GM18870 (cell line): ENCODE measurements at regions not wholly inside any gene's neighbourhood (a gene's known extent, or its start where the extent isn't known, plus 50 kb on each side); places are given as distances from the start of the nearest gene placed in this dataset.
A peak's percentile ranks its signal among the peaks of the same experiment; 100 is the strongest.
"Not testable (repeated sequence)": the region's sequence is repeated elsewhere in the genome, so short reads cannot be mapped to it uniquely, and the experiment has no call there.

Experiments used
- ATAC-seq: cut with Tn5 transposase; IDR thresholded peaks from one replicate; pipeline ENCODE4 v1.9.1; 2021; ENCODE audit warnings: moderate library complexity; ENCODE audit not compliant: unreplicated experiment

DNA sequence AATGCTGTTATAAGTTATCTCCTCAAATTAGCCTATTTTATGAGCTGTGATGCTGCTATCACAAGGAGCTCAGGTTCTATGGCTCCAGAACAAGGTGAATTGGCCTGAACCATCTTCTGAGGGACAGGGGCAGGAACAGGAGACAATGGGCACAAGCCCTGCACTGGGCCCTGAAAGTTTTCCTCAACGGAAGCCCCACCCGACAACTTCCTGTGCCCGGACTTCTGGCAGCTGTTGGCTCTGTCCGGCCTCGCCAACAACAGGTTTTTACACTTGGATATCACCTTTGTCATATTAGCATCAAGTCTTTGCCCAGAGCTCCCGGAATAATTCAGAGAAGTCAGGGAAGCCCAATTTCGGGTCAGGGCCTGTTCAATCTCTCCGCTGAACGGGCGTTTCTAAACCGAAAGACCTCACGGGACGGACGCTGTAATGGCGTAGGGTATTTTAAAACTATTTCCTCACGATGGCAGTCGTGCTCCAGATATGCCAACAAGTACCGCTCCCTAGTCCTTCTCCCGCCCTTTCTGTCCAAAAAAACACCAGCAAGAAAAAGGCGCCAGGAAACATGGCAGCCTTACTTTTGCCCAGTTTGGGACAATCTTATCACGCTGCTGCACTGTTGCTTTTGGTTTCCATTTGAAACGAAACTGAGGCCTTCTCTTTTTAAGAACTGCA is 201.0 kb upstream of the STK26 start:
- peak; percentile 88 for ATAC-seq

DNA sequence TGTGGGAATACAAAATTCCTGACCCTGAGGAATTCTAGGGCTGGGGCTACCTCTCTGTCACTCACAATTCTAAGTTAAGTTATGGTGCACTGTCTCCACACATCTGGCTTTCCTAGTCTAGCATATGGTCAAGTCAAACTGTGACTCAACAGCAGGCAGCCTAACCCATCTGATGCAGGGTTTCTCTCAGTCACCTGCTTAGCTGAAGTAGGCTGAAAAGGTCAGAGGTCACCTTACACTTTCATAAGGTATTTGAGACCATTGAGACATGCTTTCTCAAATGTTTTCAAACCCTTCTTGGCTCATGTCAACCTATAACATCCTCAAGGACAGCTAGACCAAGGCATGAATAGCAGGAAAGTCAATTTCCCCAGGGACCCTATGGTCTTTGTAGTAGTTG is 196.5 kb upstream of the STK26 start:
- ATAC-seq = no peak

DNA sequence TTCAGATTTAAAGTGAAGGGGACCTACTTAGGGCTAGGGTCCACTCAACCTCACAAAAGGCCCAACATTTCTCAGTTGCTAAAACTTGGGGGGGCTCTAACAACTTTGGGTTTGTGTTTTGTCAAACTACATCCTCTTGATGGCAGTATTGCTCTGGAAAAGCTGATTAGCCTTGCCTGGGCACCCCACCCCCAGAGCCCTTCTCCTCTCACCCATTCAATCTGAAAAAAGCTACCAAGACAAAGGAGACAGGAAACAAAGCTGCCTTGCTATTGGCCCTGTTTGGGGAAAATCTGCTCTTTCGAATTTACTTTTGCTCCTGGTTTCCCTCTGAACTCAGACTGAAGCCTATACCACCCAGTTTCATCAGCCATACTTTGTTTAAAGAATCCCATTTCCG is 195.2 kb upstream of the STK26 start:
- ATAC-seq = peak; percentile 57

DNA sequence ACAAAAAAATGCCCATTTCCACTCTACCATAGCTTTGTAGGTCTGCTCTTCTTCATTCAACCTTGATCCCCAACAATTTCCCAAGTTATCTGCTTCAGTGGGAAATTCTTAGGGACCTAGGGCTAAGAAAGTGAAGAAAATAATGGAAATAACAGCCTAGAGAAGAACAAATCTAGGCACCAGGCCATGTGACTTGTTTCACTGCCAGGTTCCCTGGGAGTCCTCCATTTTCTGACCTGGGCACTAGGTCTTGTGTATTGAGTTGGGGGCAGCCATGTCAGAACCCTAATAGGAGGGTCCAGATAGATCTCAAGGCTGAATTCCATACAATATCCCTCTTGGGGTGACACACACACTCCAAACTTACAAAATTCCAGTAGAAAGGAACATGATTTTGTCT is 194.6 kb upstream of the STK26 start:
- no peak for ATAC-seq

DNA sequence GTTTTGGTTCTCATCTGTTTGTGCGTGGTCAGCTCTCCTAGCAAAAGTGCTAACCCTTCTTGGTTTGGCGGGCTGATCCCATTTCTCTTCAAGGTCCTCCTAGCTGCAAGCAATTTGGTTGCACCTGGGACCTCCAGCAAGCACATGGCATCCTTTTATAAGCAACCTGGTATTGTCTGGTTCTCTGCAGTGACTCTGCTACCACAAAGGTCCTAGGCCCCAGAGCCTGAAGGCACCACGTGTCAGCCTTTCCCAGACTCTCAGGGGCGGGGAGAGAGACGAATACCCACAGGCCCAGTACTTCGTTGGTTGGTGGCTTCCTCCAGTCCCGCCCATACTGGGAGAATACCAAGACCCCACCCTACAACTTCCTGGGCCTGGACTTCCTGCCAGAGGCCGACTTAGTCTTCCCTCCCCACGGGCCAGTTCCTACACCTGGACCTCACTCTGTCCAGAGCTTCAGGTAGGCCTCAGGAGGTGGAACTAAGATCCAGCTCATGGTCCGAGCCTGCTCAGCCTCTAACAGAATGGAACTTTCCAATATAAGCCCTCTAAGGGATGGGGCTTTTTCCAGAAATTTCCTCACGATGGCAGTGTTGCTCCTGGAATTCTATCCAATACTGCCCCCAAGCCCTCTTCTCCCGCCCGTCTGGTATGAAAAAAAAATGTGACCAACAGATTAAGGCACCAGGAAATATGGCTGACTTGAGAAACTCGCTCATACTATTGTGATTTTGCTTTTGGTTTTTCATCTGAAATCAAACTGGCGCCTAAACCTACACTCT is 192.5 kb upstream of the STK26 start:
- peak; percentile 59 for ATAC-seq

DNA sequence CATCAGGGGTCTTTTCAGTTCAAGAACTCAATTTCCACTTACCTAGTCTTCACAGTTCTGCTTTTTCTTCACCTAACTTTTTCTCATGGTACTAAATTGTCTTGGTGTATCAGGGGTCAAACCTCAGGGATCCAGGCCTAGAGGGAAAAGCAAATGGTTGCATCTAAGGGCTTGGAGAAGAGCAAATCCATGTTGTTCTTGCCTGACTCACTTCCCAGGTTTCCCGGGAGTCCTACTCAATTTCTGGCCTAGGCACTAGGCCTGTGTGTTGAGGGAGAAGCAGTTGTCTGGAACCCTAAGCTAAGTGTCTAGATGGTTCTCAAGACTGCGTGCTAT is 191.9 kb upstream of the STK26 start:
- no peak for ATAC-seq

DNA sequence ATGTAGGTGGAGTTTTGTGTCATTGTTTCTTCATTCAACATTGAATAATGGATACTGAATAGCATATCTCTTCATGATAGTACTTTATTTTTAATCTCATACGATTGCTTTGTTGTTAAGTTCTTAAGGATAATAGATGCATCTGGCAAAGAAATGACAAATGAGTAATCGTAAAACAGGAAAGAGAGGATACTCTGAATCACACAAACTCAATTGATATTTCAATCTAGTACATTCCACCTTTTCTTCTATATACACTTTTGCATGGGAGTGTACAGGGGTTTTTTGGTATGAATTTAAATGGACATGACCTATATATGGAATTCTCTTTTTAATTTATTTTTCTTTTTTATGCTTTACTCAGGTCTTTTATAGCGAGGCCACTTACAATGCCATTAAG is 186.9 kb upstream of the STK26 start:
- no peak for ATAC-seq

DNA sequence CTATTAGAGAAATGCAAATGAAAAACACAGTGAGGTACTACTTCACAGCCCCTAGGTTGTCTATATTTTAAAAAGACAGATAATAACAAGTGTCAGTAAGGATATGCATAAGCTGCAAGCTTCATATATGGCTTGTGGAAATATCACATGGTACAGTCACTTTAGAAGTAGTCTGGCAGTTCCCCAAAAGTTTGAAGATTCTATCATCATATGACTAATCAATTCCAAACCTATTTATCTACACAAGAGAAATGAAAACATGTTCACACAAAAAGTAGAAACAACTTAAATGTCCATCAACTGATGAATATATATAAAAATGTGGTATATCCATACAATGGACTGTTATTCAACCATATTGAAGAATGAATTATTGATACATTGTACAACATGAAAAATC is 185.8 kb upstream of the STK26 start:
- ATAC-seq = no peak

DNA sequence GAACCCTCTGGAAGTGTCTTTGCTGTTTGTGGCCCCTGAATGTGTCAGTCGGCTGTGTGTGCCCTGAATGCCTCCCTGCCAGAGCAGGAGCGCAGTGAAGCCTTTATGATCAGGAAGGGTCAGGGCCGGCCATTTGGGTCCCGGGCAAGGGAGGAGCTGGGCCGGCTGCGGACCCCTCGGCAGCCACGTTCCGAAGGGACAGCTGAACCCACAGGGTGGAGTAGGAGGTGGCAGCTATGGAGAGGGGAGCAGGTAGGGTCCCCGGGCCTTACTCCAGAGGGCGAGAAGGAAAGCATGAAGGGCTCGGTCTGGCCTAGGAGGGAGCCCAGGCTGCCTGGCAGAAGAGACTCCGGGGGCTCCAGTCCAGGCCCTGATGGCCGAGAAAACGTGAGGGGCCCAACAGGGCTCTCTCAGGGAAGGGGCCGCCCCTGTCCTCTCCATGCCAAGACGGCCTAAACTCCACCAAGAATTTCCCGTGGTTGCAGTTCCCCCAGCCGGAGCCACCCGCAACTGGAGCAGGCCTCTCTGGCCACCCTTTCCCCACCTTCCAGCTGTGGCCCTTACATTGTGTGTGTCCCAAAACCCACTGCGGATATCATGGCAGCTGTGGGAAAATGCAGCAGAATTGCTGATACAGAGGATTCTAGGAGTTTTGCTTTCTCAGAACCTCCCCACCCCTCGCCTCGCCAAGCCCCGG is 182.2 kb upstream of the STK26 start:
- ATAC-seq = no peak

DNA sequence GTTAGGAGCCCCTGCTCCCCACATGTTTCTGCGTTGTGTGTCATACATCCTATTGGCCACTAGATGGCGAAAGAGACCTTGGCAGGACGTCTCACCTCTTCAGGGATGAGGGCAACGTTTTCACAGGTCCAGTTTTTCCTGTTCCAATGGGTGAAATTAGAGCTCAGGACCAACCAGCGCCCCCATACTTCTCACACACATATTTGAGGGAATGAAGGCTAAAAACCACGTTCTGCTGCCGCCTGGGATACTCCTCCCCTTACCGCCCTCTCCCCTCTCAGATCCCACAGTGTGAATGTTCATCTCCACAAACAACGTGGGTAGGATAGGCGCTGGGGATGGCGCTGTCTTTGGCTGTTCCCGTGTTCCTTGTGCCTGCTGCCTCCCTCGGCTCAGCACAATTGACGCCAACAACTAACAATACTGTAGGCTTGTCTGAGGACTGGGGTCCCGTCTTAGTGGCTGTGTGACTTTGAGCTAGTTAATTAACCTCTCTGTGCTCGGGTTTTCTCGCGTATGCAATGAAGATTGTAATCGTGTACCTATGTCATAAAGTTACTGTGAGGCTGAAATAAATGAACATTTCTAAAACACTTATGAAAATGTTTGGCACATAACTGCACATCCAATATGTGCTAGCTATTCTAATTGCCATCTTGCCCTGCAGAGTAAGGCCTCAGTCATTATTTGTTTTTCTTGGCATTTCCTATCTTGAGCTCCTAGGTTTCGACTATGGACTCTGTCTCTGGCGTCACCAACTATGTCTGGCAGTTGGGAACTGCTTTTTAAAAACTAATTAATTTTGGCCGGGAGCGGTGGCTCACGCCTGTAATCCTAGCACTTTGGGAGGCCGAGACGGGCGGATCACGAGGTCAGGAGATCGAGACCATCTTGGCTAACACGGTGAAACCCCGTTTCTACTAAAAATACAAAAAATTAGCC is 181.3 kb upstream of the STK26 start:
- ATAC-seq = peak; percentile 82

DNA sequence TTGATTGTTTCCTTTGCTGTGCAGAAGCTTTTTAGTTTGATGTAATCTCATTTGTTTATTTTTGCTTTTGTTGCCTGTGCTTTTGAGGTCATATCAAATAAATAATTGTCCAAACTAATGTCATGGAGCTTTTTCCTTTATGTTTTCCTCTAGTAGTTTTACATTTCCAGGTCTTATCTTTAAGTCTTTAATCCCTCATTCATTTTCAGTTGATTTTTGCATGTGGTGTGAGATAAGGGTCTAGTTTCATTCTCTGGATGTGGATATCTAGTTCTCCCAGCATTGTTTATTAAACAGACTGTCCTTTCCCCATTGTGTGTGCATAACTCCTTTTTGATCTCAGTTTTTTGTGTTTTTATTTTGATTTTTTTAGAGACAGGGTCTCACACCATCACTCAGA is 179.1 kb upstream of the STK26 start:
- no peak for ATAC-seq

DNA sequence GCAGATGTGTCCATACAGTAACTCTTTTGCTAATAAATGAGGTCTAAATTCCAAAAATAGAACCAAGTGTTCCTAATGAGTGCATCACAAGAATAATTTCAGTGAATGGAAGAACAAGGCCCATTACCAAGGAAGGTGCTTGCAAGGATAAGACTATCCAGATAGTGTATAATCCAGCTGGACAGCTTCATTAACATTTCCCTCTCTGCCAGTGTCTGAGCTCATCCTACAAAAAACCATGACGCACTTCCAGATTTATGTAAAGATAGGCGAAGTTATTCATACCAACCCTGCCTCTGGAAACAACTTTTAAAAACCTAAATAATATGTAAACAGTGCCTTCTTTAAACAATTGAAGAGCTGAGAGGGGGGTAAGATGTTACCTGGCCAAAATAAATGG is 177.9 kb upstream of the STK26 start:
- ATAC-seq = no peak

DNA sequence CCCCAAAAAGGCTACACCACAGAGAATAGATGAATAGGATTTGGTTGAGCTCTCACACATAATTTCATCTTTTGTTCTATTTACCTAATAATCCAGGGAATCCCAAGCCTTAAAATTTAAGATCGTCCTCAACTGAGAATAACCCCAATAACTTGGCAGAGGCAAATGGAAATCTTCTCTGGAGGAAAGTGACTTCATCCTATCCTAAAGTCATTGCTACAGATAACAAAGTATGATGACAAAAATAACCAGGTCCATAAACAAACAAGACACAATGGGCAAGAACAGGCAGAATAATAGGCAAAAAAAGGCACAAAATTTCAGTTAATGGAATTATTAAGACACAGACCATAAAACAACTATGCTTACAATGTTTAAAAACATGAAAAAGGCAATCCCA is 177.3 kb upstream of the STK26 start:
- ATAC-seq = no peak

DNA sequence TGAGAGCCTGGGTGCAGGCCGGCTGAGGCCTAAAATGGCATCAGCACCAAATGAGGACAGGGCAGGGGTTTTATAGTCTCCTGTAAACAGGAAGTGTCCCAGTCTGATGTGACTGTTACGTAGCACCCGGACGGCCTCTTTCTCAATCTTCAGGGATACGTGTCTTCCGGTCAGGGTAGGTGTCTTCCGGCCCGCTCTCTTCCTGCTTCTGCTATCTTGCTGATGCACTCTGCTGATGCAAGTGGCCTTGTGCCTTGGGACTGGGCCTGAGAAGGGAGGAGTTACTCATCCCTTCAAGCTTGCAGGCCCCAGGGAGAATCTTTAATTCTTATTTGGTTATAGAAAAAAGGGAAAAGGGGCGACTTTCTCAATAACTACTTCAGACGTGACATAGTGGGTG is 172.1 kb upstream of the STK26 start:
- ATAC-seq = not testable (repeated sequence)

DNA sequence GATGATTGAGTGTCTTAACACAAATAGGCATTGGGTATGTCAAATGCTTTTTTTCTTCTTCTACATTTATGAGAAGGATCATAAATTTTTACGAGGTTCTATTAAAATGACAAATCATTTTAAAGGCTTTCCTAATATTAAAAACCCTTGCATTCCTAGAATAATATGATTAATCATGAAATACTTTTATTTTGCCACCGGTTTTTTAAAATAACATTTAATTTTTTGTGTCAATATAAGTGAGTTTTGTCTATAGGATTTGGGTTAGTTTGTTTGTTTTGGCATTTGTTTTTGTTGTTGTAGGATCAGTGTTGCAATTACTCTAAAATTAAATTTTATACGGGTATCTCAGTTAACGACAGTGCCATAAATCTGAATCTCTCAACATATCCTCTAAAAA is 169.7 kb upstream of the STK26 start:
- no peak for ATAC-seq

DNA sequence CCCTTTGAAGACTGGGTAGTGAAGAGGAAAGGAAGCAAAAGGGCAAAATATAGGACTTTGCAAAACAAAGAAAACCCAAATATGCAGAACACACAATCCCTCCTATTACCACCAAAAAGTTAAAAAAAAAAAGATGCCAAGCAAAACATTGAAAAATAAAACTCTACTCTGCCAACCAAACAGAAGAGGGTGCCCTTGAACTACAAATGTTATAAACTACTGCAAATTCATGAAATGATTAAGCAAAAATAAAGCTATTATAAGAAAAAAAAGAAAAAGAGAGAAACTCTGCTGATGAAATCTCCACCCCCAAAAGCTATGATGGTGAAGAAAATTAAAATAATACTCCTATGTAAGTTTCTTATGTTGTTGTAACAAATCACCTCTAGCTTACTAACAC is 168.5 kb upstream of the STK26 start:
- ATAC-seq = no peak

DNA sequence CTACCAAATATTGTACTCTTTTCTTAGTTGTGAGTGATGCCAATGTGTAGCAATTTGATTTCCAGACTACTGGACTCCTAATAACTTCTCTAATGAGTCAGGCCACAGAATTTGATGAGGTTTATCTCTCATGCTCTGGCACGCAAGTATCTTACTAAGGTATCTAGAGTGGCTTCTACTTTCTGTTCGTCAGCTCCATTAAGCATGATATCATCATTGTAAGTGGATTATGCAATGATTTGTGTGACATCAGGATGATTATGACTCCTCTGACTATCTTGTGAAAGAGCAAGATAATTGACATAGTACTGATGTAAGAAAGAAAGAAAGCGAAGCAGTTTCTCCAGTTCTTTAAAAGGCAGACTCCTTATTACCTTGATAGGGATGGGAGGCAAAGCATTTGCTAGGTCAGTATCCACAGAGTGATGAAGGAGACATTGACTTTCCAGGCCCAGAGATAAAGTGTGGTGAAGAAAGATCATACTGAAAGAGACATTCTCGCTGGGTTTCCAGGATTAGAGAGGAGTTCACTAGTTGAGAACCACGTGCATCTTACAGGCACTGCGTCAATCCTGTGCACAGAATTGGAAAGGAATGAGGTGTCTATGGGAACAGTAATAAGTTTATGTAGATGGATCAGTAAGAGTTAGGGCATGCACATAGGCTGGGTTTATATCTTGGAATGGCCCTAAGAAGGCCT is 161.9 kb upstream of the STK26 start:
- ATAC-seq = no peak

DNA sequence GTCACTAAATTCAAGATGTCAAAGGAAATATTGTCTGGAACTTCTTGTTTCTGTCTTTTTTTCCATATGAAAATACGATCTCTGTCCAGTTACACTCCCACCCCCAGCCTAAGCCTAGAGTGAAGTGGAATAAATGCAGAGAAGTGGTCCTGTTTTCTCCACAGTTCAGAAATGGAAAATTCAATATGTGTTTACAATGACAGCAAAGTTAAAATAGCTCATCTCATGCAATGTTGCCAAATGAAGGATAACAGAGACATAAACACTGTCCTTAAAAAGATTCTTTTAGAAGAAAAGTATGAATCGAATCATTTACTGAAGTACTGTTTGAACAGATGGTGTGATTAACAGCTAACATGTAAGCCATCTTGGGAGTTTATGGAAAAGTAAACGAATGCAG is 160.8 kb upstream of the STK26 start:
- no peak for ATAC-seq

DNA sequence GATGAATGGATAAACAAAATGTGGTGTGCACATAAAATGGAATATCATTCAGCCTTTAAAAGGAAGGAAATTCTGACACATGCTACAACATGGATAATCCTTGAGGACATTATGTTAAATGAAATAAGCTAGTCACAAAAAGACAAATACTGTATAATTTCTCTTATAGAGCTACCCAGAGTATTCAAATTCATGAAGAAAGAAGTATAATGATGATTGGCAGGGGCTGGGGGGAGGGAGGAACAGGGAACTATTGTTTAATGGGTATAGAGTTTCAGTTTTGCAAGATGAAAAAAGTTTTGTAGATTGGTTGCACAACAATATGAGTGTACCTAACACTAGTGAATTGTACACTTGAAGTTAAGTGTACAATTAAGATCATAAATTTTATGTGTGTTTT is 153.9 kb upstream of the STK26 start:
- no peak for ATAC-seq

DNA sequence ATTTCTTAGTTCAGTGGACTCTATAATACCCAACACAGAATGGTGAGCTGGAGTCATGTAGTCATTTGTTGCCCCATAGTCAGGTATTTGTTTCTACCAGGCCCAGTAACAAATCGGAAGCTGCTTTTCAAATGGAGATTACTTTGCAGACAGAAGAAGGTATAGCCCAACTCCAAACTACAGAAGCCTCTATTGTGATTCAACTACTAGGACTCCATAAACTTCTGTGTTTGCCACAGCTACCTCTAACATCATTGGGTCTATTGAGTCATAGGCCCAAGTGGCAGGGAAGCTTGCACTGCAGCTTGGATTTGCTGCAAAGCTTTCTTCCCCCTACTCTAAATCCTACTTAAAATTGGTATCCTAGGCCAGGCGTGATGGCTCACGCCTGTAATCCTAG is 148.8 kb upstream of the STK26 start:
- no peak for ATAC-seq

DNA sequence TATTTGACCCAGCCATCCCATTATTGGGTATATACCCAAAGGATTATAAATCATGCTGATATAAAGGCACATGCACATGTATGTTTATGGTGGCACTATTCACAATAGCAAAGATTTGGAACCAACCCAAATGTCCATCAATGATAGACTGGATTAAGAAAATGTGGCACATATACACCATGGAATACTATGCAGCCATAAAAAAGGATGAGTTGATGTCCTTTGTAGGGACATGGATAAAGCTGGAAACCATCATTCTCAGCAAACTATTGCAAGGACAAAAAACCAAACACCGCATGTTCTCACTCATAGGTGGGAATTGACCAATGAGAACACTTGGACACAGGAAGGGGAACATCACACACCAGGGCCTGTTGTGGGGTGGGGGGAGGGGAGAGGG is 147.3 kb upstream of the STK26 start:
- not testable (repeated sequence) for ATAC-seq
